Choroid plexus epithelial cell (primary cell): ENCODE measurements at regions not wholly inside any gene's neighbourhood (a gene's known extent, or its start where the extent isn't known, plus 50 kb on each side); places are given as distances from the start of the nearest gene placed in this dataset.
A peak's percentile ranks its signal among the peaks of the same experiment; 100 is the strongest.
"Not testable (repeated sequence)": the region's sequence is repeated elsewhere in the genome, so short reads cannot be mapped to it uniquely, and the experiment has no call there.

Experiments used
- DNase-seq: peaks from one replicate; pipeline ENCODE4 v3.0.0-alpha.2; 2010; ENCODE audit warnings: low read depth
- H3K4me3 ChIP-seq: 2 replicates; pipeline ENCODE4 v1.5.1; 2011; ENCODE audit warnings: low read depth, mild to moderate bottlenecking, control low read depth, low read length, moderate library complexity
- TF ChIP-seq, protein P1 (sequence below): conservative IDR thresholded peaks from 2 replicates; pipeline ENCODE4 v1.5.1; 2011; ENCODE audit warnings: low read depth, mild to moderate bottlenecking, control low read depth, inconsistent platforms, low read length, moderate library complexity

DNA sequence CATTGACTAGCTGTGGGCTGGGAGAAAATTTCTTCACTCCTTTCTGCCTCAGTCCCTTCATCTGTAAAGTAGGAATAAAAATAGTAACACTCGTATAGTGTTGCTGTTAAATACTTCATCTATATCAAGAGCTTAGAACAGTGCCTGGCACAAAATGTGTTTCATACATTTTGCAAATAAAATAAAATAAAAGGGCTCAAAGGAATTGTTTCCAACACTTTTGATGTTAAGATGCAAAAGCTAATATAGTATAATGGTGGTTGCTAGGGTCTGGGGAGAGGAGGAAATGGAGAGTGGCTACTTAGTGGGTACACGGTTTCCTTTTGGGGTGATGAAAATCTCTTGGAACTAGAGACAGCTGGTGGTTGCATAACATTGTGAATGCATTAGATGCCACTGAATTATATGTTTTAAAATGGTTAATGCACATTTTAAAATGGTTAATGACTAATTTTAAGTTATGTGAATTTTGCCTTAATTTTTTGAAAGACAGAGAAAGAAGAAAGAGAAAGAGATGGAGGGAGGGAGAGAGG is 542.1 kb upstream of the ID2 start:
- H3K4me3 ChIP-seq: no peak overlapping the region
- TF ChIP-seq, protein P1, sequence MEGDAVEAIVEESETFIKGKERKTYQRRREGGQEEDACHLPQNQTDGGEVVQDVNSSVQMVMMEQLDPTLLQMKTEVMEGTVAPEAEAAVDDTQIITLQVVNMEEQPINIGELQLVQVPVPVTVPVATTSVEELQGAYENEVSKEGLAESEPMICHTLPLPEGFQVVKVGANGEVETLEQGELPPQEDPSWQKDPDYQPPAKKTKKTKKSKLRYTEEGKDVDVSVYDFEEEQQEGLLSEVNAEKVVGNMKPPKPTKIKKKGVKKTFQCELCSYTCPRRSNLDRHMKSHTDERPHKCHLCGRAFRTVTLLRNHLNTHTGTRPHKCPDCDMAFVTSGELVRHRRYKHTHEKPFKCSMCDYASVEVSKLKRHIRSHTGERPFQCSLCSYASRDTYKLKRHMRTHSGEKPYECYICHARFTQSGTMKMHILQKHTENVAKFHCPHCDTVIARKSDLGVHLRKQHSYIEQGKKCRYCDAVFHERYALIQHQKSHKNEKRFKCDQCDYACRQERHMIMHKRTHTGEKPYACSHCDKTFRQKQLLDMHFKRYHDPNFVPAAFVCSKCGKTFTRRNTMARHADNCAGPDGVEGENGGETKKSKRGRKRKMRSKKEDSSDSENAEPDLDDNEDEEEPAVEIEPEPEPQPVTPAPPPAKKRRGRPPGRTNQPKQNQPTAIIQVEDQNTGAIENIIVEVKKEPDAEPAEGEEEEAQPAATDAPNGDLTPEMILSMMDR: no peak
- DNase-seq: no peak

DNA sequence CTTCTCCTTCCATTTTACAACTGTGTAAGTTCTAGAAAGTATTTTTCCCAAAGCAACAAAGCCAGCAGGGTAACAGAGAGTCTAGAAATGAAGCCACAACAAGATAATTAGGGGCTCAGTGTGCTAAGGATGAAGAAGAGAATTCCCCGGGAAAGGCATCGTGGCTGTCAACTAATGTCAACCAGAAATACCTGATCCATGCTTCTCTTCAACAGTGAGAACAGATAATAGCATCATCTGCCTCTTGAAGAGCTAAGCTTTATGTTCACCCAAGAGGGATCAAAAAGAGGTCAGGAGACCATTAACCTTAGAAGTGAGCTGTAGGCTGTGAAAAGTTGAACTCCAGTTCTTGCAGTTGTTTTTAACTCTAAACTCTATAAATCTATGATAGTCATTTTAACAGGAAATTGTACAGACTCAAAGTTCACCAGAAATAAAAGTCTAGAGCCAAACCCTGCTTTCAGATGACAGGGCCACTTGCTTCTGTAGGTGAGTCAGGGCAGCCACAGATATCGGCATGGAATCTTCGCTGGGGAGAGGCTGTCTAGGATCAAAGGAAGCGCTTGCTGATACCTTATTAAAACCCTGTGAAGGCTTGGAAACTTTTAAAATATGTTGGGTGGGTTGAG is 540.7 kb upstream of the ID2 start:
- no peak for DNase-seq
- TF ChIP-seq, protein P1: no peak

DNA sequence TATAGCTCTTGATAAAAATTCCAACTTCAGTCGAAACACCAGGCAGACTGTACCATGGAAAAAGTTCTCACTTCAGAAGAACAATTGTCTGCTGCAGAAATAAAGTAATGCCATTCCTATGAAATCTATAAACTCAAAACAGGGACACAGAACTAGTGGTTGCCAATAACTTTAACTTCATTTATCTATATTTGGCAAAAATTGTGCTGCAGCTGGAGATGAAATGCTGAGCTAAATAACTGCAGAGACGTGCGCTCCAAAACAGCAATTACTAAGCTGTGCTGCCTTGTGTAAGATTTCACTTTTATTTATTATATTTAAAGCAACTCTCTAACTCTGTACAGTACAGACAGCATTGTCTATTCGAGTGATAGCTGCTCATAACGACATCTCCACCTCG is 540.1 kb upstream of the ID2 start:
- TF ChIP-seq, protein P1: no peak
- H3K4me3 ChIP-seq: no peak overlapping the region
- no peak for DNase-seq

More for the DNA sequence above, 540.7 kb upstream of the ID2 start:
- no peak overlapping the region for H3K4me3 ChIP-seq

DNA sequence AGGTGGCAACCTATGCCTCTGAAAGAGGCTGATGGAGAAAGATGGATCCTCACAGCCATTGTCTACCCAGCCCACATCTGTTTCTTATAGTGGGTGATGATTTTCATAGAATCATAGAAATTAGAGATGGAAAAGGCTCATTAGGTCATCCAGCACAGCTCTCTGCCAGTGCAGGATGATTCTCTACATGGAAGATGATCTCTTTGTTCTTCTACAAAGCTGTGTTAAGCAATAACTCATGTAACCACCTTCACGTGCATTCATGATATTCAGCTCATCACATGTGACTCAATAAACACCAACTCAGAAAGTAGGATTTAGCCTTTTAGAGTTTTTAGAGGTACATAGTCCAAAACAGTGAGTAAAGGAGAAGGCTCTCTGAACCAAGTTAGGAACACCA is 539.4 kb upstream of the ID2 start:
- DNase-seq: no peak
- H3K4me3 ChIP-seq: no peak overlapping the region
- TF ChIP-seq, protein P1: no peak

DNA sequence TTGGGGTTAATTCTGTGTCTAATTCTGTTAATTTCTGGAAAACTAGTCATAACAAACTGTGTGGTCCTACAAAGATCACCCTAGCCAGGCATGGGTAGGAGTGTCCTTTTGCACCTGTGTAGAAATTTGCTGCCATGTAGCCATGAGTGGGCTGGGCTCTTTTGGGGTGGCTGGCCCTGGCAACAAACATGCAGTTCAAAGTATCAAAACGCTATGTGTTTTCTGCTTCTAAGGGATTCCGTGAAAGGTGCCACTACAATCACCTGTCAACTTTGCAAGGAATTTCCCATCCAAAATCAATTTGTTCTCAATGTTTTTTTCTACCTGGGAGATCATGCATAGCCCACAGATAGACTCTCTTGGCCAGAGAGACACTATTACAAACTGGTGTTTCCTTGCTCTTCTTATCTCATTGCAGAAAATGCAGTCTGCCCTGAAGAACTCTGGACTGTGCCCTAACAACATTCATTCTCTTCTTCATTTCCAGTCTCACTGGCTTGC is 537.7 kb upstream of the ID2 start:
- TF ChIP-seq, protein P1: no peak
- H3K4me3 ChIP-seq: no peak overlapping the region
- no peak for DNase-seq

DNA sequence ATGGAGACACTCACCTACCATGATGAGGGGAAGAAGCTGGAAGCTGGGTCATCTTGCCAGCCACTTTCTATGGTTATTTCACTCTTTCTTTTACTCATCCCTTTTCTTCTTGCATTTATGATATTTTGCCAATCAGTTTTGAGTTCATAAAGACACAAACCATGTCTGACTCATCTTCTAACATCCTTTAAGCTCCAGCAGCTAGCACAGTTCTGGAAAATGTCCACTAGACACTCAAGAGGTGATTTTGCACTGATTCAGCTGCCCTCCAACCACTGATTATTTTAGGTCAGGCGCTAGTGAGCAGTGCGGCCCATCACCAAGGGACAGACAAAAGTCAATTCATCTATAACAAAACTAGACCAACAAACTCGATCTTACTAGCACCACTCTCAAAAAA is 537.1 kb upstream of the ID2 start:
- TF ChIP-seq, protein P1: no peak
- H3K4me3 ChIP-seq: no peak overlapping the region
- DNase-seq: peak; percentile 72

DNA sequence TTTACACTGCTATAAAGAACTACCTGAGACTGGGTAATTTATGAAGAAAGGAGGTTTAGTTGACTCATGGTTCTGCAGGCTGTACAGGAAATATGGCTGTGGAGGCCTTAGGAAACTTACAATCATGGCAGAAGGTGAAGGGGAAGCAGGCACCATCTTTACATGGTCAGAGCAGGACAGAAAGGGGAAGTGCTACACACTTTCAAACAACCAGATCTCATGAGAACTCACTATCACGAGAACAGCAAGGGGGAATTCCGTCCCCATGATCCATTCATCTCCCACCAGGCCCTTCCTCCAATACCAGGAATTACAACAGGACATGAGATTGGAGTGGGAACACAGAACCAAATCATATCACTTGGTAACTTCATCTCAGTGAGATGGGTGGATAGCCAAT is 536.5 kb upstream of the ID2 start:
- DNase-seq, H3K4me3 ChIP-seq: not testable (repeated sequence)
